ENCODE measurements at regions not wholly inside any gene's neighbourhood (a gene's known extent, or its start where the extent isn't known, plus 50 kb on each side); places are given as distances from the start of the nearest gene placed in this dataset.

DNA sequence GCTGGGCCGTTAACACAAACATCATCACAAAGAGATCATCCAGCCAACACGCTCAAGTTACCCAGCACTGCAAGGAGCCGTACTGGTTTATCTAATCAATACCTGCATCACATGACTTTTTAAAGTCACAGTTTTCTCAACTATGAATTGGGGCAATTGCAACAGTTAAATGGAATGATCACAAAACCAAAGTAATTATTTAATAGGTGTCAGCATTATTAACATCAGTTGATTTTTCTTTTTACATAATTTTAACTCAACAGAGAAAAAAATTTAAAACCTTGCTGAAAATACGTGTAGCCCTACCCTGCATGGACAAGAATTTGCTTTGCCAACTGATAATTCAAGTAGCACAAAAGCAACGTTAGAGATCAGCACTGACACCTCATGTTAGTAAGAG, 95.7 kb upstream of the SOX9 start:
- H3K27me3 ChIP-seq (ENCODE audit: insufficient read depth, poor library complexity, severe bottlenecking) = peaks cover 10% of the 10 kb centered on the region
- H3K4me3 ChIP-seq (replicated peaks; ENCODE audit: insufficient read depth, low read length) = no peak overlapping the region
- no peak for DNase-seq (ENCODE audit: low read depth in 1 of 2, low spot score in 1 of 2)
- no peak overlapping the region for H3K27ac ChIP-seq (replicated peaks)
- TF ChIP-seq REST (IDR thresholded peaks at IDR 0.05; ENCODE audit: insufficient replicate concordance, low read depth) = no peak
- no peak for TF ChIP-seq POLR2AphosphoS5 (IDR thresholded peaks at IDR 0.05; ENCODE audit: low read depth)
- no peak for TF ChIP-seq SPI1 (IDR thresholded peaks at IDR 0.05; ENCODE audit: borderline replicate concordance, low read depth)
- TF ChIP-seq, protein P1, sequence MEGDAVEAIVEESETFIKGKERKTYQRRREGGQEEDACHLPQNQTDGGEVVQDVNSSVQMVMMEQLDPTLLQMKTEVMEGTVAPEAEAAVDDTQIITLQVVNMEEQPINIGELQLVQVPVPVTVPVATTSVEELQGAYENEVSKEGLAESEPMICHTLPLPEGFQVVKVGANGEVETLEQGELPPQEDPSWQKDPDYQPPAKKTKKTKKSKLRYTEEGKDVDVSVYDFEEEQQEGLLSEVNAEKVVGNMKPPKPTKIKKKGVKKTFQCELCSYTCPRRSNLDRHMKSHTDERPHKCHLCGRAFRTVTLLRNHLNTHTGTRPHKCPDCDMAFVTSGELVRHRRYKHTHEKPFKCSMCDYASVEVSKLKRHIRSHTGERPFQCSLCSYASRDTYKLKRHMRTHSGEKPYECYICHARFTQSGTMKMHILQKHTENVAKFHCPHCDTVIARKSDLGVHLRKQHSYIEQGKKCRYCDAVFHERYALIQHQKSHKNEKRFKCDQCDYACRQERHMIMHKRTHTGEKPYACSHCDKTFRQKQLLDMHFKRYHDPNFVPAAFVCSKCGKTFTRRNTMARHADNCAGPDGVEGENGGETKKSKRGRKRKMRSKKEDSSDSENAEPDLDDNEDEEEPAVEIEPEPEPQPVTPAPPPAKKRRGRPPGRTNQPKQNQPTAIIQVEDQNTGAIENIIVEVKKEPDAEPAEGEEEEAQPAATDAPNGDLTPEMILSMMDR (IDR thresholded peaks at IDR 0.05; ENCODE audit: insufficient read depth, low read length) = no peak
- no peak for TF ChIP-seq GABPA (IDR thresholded peaks at IDR 0.05; ENCODE audit: low read depth)

DNA sequence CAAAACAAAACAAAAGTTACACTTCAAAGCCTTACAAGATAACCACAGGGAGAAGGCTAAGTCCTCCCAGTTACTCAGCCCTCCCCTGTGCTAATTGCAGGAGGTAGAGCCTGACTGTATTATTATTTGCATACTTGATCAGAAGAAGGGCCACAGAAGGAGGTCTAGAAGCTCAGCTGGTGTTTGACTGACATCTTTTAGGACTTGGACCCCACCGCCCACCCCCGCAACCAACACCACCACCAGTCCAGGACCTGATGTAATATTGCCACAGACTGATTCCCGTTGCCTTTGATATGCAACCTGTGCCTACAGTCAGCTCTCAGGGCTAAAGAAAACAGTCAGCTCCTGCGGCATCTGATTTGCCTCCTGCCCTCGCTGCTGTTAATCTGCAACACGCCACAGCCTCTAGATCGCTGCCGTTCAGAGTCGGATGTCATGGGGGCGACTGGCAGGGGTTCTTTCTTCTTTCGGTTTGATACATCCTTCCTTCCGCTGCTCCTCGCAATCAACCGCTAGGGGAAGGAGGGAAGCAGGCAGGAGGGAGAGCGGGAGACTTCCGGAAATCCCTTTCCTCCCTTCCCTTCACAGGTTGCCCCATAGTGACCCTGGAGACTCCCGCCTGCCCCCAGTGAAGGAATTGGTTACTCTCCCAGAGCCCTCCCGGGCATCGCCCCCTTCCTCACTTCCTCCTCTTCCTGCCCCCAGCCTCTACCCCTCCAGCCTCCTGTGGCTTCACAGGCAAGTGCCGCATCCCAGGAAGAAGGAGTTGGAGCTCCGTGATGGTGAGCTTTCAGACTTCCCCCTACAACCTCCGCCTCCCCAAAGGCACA, 90.5 kb upstream of the SOX9 start:
- no peak overlapping the region for H3K27ac ChIP-seq (replicated peaks)
- H3K4me3 ChIP-seq (replicated peaks; ENCODE audit: insufficient read depth, low read length) = peak overlapping the region; percentile 15; the same call in 1 of the 2 replicates
- no peak for DNase-seq (ENCODE audit: low read depth in 1 of 2, low spot score in 1 of 2)
- TF ChIP-seq SPI1 (IDR thresholded peaks at IDR 0.05; ENCODE audit: borderline replicate concordance, low read depth) (no peak), POLR2AphosphoS5 (IDR thresholded peaks at IDR 0.05; ENCODE audit: low read depth) (no peak), REST (IDR thresholded peaks at IDR 0.05; ENCODE audit: insufficient replicate concordance, low read depth) (no peak), GABPA (IDR thresholded peaks at IDR 0.05; ENCODE audit: low read depth) (no peak)
- TF ChIP-seq, protein P1 (IDR thresholded peaks at IDR 0.05; ENCODE audit: insufficient read depth, low read length) = no peak
- H3K27me3 ChIP-seq (ENCODE audit: insufficient read depth, poor library complexity, severe bottlenecking) = peaks cover 17% of the 10 kb centered on the region

- TF ChIP-seq GABPA (IDR thresholded peaks at IDR 0.05; ENCODE audit: low read depth) (no peak), POLR2AphosphoS5 (IDR thresholded peaks at IDR 0.05; ENCODE audit: low read depth) (no peak), REST (IDR thresholded peaks at IDR 0.05; ENCODE audit: insufficient replicate concordance, low read depth) (no peak), SPI1 (IDR thresholded peaks at IDR 0.05; ENCODE audit: borderline replicate concordance, low read depth) (no peak)
- TF ChIP-seq, protein P1 (IDR thresholded peaks at IDR 0.05; ENCODE audit: insufficient read depth, low read length) = no peak
- no peak overlapping the region for H3K4me3 ChIP-seq (replicated peaks; ENCODE audit: insufficient read depth, low read length)
- no peak for DNase-seq (ENCODE audit: low read depth in 1 of 2, low spot score in 1 of 2)
- H3K27me3 ChIP-seq (ENCODE audit: insufficient read depth, poor library complexity, severe bottlenecking) = peaks cover 14% of the 10 kb centered on the region
- no peak overlapping the region for H3K27ac ChIP-seq (replicated peaks)
These were observed 89.5 kb upstream of the SOX9 start for GRCh38 chr17:72031219-72031884.

Data from HL-60 (cell line).